Jurkat, Clone E6-1 (cell line): ENCODE measurements at regions not wholly inside any gene's neighbourhood (a gene's known extent, or its start where the extent isn't known, plus 50 kb on each side); places are given as distances from the start of the nearest gene placed in this dataset.
"Not testable (repeated sequence)": the region's sequence is repeated elsewhere in the genome, so short reads cannot be mapped to it uniquely, and the experiment has no call there.

Source experiments
- DNase-seq: peaks from one replicate; pipeline ENCODE4 v3.0.0-alpha.2; 2011; ENCODE audit warnings: low read depth, low spot score
- H3K4me3 ChIP-seq: 2 replicates; pipeline ENCODE4 v1.5.1; 2011; ENCODE audit warnings: mild to moderate bottlenecking, low read length, control low read depth, moderate library complexity

GRCh38 chr5:72656756-72657513, 149.7 kb upstream of the ZNF366 start:
- H3K4me3 ChIP-seq: no peak overlapping the region
- DNase-seq: no peak

DNA sequence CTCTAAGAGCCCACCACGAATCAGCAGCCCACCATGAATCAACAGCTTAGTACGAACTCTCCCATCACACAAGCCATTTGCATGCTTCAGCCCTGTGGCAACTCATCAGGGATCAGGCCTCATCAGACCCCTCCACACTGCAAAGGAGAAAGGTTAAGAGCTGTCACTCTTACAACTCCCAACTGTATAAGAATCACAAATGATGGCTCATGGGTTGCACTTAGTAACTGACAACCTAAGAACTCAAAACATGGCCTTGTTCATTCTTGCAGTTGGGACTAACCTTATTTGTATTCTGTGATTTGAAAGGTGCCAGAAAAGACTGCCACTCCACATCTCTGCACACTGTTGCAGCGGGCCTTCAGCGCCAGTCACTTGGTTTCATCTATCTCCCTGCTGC, 149.1 kb upstream of the ZNF366 start:
- H3K4me3 ChIP-seq: no peak overlapping the region
- no peak for DNase-seq

DNA sequence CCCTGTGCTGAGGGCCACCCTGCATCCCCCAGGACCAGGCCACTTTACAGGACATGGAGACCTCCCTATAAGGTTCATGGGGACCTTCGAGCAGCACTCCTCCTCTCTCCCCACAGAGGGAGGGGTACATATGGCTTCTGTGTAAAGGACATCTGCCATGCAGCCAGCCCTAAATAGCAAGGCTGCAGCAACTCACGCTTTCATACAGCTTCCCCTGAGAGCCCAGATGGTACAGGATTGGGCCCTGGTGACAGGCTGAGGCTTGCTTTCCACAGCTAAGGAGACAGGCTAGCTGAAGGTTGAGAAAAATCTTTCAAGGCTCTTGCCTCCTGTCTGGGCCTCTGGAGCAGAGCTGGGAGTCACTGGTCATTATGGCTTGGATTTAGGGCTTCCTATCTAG, 147.0 kb upstream of the ZNF366 start:
- H3K4me3 ChIP-seq: no peak overlapping the region
- no peak for DNase-seq

DNA sequence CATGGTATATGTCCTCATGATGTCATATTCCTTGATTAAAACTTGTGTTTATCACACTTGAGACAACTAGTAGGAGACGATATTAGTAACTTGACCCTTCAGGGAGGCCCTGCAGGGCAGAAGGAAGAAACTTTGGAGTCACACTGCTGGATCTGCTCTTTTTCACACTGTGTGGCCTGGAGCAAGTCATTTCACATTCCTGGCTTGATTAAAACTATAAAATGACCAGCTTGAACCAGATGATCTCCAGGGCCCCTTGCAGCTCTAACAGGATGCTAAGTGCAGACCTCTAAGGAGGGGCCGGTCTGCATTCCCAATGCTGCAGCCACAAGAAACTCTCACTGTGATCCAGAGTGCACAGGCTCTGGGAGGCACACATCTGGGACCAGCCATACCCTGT, 146.4 kb upstream of the ZNF366 start:
- DNase-seq: no peak

DNA sequence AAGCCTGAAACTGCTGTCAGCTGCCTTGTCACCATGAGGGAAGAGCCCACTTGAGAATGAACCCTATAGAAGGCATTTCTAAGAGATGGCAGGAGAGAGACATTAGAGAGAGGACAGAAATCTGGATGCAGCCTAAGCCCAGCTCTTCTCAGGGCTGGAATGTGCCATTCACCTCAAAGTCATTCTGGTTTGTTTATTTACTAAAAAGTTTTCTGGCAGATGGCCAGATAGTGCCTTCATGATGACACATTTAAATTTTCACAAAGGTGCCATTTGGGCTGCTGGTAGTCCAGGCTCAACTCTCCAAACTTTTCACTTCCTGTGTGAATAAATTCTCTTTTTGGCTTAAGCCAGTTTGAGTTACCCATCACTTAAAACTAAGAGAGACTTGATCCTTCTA, 144.6 kb upstream of the ZNF366 start:
- H3K4me3 ChIP-seq: no peak overlapping the region
- DNase-seq: no peak

More for the DNA sequence above, 146.4 kb upstream of the ZNF366 start:
- H3K4me3 ChIP-seq: no peak overlapping the region

DNA sequence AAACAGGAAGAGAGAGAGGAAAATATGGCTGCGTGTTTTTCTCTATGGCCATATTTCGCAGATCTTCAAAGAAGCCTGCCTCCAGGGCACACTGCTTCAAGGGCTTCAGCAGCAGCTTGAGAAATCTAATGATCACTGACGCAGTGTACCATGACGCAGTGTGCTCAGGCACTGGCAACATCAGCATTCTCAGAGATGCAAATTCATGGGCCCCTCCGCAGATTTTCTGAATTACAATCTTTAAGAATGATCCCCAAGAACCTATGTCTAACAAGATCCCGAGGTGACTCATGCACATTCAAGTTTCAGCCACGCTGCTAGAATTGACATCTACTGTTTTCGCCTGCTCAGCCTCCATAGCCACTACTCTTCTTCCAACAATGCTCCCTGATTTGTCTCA, 143.9 kb upstream of the ZNF366 start:
- DNase-seq: no peak
- no peak overlapping the region for H3K4me3 ChIP-seq

GRCh38 chr5:72649449-72649848, 142.2 kb upstream of the ZNF366 start:
- H3K4me3 ChIP-seq: no peak overlapping the region
- no peak for DNase-seq

DNA sequence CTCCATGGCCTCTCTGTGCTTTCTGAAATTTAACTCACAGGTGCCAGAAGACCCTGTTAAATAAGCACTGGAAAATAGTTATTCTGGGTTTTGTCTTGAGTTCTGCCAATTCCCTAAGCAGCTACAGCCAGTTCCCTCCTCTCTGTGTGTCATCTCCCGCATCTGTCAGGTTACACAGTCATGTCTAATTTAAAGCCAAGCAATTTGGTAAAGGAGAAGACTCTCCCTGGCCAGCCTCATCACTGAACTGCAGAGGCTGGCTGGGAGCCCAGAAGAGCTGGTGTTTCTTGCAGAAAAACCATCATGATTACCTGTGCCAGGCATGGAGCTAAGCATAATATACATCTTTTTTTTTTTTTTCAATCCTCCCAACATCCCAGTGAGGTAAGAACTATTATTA, 141.3 kb upstream of the ZNF366 start:
- no peak for DNase-seq
- H3K4me3 ChIP-seq: no peak overlapping the region

DNA sequence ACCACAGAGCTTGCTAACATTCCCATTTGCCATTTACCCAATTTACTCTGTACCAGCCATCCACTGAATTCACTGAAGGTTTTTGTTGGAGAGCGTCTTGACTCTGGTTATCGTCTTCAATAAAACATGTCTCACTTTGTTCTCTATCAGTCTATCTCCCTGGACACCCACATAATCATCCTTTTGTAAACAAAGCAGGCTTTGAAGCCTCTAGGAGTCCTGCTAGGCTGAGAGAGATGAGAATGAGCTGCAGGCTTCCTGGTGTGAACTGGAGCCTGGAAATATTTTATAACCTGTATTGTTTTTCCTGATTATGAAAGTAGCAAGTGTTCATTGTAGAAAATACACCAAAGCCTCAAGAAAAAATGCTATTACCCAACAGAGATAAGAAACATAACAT, 140.6 kb upstream of the ZNF366 start:
- no peak overlapping the region for H3K4me3 ChIP-seq
- DNase-seq: no peak

DNA sequence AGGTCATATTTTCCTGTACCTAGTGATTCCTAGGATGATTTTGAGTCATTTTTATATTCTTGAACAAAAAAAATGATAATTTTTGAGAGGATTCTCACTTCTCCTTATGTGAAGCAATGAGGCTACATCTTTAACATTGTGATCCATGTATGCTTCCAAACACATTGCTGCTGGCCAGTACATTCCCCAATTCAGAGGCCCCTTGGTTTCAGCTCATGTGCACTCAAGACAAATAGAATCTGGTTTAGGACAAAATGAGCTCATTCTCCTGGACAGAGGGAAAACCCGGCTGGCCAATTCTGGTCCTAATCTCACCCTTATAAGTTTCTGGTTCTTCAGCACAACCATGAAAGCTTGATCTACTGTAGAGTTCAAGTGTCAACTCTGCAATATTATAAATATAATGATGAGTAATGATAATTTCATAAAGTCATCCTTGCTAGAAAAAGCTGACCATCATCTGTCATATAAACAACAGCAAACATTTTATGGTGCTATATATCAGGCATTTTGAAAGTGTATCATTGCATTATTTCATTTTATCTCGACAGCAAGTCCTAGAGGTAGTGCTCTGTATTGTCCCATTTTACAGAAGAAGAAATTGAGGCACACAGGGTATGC, 139.1 kb upstream of the ZNF366 start:
- H3K4me3 ChIP-seq: no peak overlapping the region
- no peak for DNase-seq

GRCh38 chr5:72645064-72645846, 138.0 kb upstream of the ZNF366 start:
- no peak for DNase-seq
- no peak overlapping the region for H3K4me3 ChIP-seq

DNA sequence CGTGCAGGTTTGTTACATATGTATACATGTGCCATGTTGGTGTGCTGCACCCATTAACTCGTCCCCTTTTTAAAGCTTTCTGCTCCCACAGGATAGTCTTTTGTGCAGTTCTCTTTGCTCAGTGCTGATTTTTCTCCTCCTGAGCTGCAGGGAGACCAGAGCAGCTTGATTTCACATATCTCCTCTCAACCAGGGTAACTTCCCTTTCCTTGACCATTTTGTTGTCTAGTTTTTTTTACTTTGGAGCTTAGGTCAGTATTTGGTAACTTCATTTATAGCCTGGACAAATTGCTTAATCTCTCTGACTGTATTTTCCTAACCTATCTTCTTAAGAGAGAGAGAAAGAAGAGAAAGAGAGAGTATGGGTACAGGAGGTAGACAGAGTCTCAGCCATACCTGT, 137.1 kb upstream of the ZNF366 start:
- DNase-seq: no peak
- no peak overlapping the region for H3K4me3 ChIP-seq

DNA sequence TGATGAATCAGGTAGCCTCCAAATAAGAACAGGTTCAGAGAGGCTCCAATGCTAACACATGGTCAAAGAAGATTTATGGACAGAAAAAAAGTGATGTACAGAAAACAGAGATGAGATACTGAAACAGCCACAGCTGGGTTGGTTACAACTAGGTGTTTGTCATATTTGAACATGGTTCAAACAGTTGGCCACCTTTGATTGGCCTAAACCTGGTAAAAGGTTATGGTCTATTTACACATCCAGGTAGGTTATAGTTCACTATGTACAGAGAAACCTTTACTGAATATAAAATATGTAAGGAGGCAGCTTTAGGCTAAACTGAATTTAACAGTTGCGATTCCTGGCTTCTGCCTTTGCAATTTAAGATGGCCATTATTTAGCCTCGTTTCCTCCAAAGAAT, 134.0 kb upstream of the ZNF366 start:
- DNase-seq: no peak
- H3K4me3 ChIP-seq: no peak overlapping the region

DNA sequence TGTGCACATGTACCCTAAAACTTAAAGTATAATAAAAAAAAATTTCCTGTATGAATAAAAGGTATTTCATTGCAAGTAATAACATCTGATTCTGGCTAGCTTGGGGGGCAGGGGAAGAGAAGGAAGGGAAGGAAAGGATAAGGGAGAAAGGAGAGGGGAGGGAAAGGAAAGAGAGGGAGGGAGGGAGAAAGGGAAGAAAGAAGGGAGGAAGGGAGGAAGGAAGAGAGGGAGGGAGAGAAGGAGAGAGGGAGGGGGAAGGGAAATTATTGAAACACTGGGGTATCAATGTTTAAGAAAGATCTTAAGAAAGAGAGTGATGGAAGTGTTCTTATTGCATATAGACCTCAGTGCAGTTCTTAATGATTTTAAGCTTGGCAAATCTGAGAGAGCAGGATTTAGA, 129.8 kb upstream of the ZNF366 start:
- H3K4me3 ChIP-seq: no peak overlapping the region
- DNase-seq: no peak

DNA sequence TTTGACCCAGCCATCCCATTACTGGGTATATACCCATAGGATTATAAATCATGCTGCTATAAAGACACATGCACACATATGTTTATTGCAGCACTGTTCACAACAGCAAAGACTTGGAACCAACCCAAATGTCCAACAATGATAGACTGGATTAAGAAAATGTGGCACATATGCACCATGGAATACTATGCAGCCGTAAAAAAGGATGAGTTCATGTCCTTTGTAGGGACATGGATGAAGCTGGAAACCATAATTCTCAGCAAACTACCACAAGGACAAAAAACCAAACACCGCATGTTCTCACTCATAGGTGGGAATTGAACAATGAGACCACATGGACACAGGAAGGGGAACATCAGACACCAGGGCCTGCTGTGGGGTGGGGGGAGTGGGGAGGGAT, 129.4 kb upstream of the ZNF366 start:
- not testable (repeated sequence) for DNase-seq, H3K4me3 ChIP-seq

- no peak for DNase-seq
- no peak overlapping the region for H3K4me3 ChIP-seq
Observed at GRCh38 chr5:72634444-72634843, 127.2 kb upstream of the ZNF366 start.

- no peak overlapping the region for H3K4me3 ChIP-seq
- no peak for DNase-seq
Observed at GRCh38 chr5:72633649-72634048, 126.4 kb upstream of the ZNF366 start.

- no peak overlapping the region for H3K4me3 ChIP-seq
- DNase-seq: no peak
Observed at GRCh38 chr5:72633041-72633445, 125.8 kb upstream of the ZNF366 start.

DNA sequence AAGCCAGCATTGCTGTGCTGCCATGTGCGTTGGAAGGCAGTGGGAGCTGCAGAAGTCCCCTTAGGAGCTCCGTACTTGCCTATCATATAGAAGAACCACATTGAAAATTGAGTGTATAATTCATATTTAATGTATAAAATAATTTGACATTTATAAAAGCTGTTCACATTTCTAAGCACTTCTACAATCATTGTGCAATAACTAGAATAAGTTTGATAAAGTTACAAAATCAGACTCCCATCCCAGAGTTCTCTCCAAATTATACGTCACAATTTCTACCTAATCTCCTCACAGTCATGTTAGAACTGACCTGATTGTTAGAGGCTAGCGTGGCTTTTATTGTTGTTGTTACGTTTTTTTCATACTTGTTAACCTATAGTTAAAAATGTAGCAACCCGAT, 123.5 kb upstream of the ZNF366 start:
- no peak overlapping the region for H3K4me3 ChIP-seq
- DNase-seq: no peak

- DNase-seq: no peak
- H3K4me3 ChIP-seq: no peak overlapping the region
Observed at GRCh38 chr5:72630081-72630480, 122.9 kb upstream of the ZNF366 start.
